ENCODE measurements at regions not wholly inside any gene's neighbourhood (a gene's known extent, or its start where the extent isn't known, plus 50 kb on each side); places are given as distances from the start of the nearest gene placed in this dataset.

DNA sequence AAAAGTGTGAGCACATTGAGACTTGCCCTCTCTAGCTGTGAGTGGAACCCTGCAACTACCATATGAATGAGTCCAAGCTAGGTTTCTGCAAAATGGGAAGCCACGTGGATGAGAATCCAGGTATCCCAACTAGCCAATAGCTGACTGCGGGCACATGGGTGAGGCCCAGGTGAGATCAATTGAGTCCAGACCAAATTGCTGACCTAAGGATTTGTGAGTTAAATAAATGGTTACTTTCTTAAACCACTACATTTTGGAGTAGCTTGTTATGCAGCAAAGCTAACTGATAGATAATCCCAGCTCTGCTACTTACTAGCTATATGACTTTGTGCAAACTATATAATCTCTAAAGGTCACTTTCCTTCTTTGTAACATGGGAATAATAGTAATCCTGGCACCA, 150.3 kb upstream of the LCORL start:
- Histone ChIP-seq H2AFZ (ENCODE audit: insufficient read depth, low read depth, low read length, poor library complexity, severe bottlenecking) (no peak overlapping the region), H3K4me3 (replicated peaks in 1 of 3; ENCODE audit: low read depth in 2 of 3, low read length in 3 of 3) (no peak overlapping the region), H3K4me1 (ENCODE audit: control insufficient read depth in 1 of 2, insufficient read depth in 2 of 2, low read length in 2 of 2) (no peaks in the 10 kb centered on the region), H3K79me2 (ENCODE audit: insufficient read depth, low read length) (no peaks in the 10 kb centered on the region), H3K9me3 (replicated peaks in 1 of 2; ENCODE audit: control insufficient read depth in 1 of 2, insufficient read depth in 1 of 2, low read length in 2 of 2) (no peaks in the 10 kb centered on the region), H3K9ac (ENCODE audit: insufficient read depth, low read length, poor library complexity, severe bottlenecking) (no peak overlapping the region), H3K27ac (ENCODE audit: low read depth in 1 of 2, low read length in 2 of 2) (no peak overlapping the region), H4K20me1 (ENCODE audit: insufficient read depth, low read length) (no peaks in the 10 kb centered on the region), H3K36me3 (replicated peaks in 1 of 2; ENCODE audit: control insufficient read depth in 1 of 2, insufficient read depth in 2 of 2, low read length in 2 of 2) (no peaks in the 10 kb centered on the region), H3K4me2 (replicated peaks; ENCODE audit: extremely low read depth, low read length, poor library complexity, severe bottlenecking) (no peak overlapping the region), H3K27me3 (ENCODE audit: control insufficient read depth in 2 of 2, insufficient read depth in 2 of 2, low read length in 2 of 2) (no peaks in the 10 kb centered on the region)
- H3K9me3 Mint-ChIP-seq, result peaks cover 0 to 10% (median 3%) of the 10 kb centered on the region in 7 donors
- H3K36me3 Mint-ChIP-seq, result no peaks in the 10 kb centered on the region
- WGBS (ENCODE audit: insufficient coverage), result no CpG with 5 or more reads among the region's 2 CpGs
- H3K27me3 Mint-ChIP-seq (ENCODE audit: low read depth in 3 of 3), result no peaks in the 10 kb centered on the region
- no peaks in the 10 kb centered on the region for H3K4me1 Mint-ChIP-seq
- TF ChIP-seq, protein P1, sequence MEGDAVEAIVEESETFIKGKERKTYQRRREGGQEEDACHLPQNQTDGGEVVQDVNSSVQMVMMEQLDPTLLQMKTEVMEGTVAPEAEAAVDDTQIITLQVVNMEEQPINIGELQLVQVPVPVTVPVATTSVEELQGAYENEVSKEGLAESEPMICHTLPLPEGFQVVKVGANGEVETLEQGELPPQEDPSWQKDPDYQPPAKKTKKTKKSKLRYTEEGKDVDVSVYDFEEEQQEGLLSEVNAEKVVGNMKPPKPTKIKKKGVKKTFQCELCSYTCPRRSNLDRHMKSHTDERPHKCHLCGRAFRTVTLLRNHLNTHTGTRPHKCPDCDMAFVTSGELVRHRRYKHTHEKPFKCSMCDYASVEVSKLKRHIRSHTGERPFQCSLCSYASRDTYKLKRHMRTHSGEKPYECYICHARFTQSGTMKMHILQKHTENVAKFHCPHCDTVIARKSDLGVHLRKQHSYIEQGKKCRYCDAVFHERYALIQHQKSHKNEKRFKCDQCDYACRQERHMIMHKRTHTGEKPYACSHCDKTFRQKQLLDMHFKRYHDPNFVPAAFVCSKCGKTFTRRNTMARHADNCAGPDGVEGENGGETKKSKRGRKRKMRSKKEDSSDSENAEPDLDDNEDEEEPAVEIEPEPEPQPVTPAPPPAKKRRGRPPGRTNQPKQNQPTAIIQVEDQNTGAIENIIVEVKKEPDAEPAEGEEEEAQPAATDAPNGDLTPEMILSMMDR (IDR thresholded peaks at IDR 0.05), result no peak
- no peak for DNase-seq
- H3K27ac Mint-ChIP-seq, result peak overlapping the region in 1 of 7 donors; percentile 42
- intact Hi-C loops (cut with micrococcal nuclease), result no loop called here
- H3K4me3 Mint-ChIP-seq, result no peak overlapping the region

DNA sequence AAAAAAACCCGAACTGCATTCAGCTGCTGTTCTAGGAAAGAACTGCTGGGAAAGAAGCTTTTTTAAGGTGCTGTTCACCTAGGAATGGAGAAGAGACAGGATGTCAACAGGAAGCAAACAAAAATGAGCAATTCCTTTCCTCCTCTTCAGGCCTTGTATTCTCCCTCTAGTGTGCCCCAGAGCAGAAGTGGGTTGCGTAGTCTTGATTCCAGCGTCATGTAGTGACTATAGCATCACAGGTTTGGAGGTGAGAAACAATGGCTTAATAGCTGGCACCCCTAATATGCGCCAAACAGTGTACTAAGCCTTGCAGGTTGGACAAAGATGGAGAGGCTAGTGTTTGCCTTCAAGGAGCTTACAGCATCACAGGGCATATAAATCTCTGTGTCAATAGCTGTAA, 146.3 kb upstream of the LCORL start:
- no peak for DNase-seq
- no peak overlapping the region for H3K4me2 ChIP-seq (replicated peaks; ENCODE audit: extremely low read depth, low read length, poor library complexity, severe bottlenecking)
- TF ChIP-seq, protein P1 (IDR thresholded peaks at IDR 0.05), result no peak
- H3K36me3 ChIP-seq (replicated peaks in 1 of 2; ENCODE audit: control insufficient read depth in 1 of 2, insufficient read depth in 2 of 2, low read length in 2 of 2), result no peaks in the 10 kb centered on the region
- WGBS (ENCODE audit: insufficient coverage), result 100% methylated on average over 3 of the region's 4 CpGs
- no peaks in the 10 kb centered on the region for H3K4me1 ChIP-seq (ENCODE audit: control insufficient read depth in 1 of 2, insufficient read depth in 2 of 2, low read length in 2 of 2)
- no peaks in the 10 kb centered on the region for H3K27me3 ChIP-seq (ENCODE audit: control insufficient read depth in 2 of 2, insufficient read depth in 2 of 2, low read length in 2 of 2)
- Mint-ChIP-seq H3K27me3 (ENCODE audit: low read depth in 3 of 3) (no peaks in the 10 kb centered on the region), H3K4me1 (no peaks in the 10 kb centered on the region), H3K9me3 (peaks cover 0 to 7% (median 4%) of the 10 kb centered on the region in 7 donors), H3K36me3 (no peaks in the 10 kb centered on the region), H3K4me3 (no peak overlapping the region), H3K27ac (no peak overlapping the region)
- no peaks in the 10 kb centered on the region for H3K9me3 ChIP-seq (replicated peaks in 1 of 2; ENCODE audit: control insufficient read depth in 1 of 2, insufficient read depth in 1 of 2, low read length in 2 of 2)
- H3K79me2 ChIP-seq (ENCODE audit: insufficient read depth, low read length), result no peaks in the 10 kb centered on the region
- no peak overlapping the region for H3K9ac ChIP-seq (ENCODE audit: insufficient read depth, low read length, poor library complexity, severe bottlenecking)
- no peak overlapping the region for H3K4me3 ChIP-seq (replicated peaks in 1 of 3; ENCODE audit: low read depth in 2 of 3, low read length in 3 of 3)
- no peak overlapping the region for H3K27ac ChIP-seq (ENCODE audit: low read depth in 1 of 2, low read length in 2 of 2)
- no peaks in the 10 kb centered on the region for H4K20me1 ChIP-seq (ENCODE audit: insufficient read depth, low read length)
- intact Hi-C loops (cut with micrococcal nuclease), result no loop called here
- H2AFZ ChIP-seq (ENCODE audit: insufficient read depth, low read depth, low read length, poor library complexity, severe bottlenecking), result no peak overlapping the region
